HG03039 (cell line): ENCODE measurements at regions not wholly inside any gene's neighbourhood (a gene's known extent, or its start where the extent isn't known, plus 50 kb on each side); places are given as distances from the start of the nearest gene placed in this dataset.
"Not testable (repeated sequence)": the region's sequence is repeated elsewhere in the genome, so short reads cannot be mapped to it uniquely, and the experiment has no call there.

ENCODE experiments used
- ATAC-seq: cut with Tn5 transposase; IDR thresholded peaks from one replicate; pipeline ENCODE4 v1.9.1; 2021; ENCODE audit warnings: mild to moderate bottlenecking, moderate library complexity; ENCODE audit not compliant: unreplicated experiment

DNA sequence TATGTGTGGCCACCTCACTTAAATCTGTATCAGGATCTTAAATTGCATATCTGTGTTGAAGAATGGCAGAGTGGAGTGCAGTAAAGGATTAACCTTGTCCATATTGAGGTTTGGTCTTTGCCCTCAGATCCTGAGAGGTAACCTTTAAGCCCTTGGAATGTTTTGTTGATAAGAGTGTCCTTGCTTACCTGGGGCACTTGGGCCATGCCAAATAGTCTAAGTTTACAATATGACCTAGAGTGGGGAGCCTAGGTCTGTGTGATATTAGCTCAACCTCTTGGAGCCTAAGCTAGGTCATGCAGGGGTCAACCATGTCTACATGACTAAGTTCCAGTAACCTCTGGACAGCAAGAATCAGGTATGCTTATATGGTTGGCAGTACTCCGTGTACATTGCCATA is 792.5 kb downstream of the DIAPH3 start:
- no peak for ATAC-seq

DNA sequence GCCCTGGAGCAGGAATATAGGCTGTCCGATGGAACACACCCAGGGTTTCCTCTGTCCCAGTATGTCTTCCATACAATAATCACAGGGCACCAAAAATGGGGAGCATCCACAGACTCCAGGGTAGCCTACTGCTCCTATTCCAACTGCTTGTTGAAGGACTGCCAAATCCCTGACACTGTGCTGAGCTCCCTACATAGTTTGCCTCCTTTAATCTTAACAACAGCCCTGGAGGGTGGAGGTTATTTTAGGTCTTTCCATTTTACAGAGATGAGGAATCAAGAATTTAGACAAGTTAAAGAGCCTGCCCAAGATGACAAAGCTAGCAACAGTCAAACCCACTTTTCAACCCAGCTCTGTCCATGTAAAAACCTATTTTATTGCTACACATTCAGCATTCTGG is 790.4 kb downstream of the DIAPH3 start:
- ATAC-seq: no peak

DNA sequence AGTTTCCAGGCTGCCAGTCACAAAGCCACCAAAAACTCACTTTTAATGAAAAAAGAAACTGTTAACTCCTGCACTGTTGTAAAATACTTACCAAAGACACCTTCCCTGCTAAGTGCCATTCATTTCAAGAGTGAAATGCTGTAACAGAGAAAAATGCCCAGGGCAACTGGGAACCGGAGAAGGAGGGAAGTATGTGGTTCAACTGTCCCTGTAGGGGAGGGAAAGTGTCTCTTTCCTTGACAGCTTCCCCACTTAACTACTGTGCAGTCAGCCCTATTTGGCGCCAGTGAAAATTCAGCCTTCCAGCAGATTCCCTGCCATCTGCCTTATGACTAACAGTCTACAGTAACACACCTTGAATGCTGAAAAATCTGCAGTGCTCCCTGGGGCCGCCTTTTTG is 789.0 kb downstream of the DIAPH3 start:
- ATAC-seq: no peak

DNA sequence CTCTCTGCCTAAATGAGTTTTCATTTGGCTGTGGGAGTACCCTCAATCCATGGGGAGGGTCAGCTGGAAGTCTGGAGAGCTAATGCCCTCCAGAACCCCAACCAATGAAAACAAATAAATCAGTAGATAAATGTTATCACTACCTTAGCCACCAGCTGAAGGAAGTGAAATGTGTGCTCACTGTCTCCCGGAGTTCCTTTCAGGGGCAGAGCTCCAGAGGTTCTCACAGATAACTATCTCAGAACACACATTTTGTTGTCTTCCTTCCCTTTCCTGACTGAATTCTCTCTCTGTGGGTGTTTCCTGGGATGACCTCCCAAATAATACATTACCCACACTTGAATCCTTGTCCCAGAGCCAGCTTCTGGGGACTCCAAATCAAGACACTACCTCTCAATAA is 779.6 kb downstream of the DIAPH3 start:
- no peak for ATAC-seq

DNA sequence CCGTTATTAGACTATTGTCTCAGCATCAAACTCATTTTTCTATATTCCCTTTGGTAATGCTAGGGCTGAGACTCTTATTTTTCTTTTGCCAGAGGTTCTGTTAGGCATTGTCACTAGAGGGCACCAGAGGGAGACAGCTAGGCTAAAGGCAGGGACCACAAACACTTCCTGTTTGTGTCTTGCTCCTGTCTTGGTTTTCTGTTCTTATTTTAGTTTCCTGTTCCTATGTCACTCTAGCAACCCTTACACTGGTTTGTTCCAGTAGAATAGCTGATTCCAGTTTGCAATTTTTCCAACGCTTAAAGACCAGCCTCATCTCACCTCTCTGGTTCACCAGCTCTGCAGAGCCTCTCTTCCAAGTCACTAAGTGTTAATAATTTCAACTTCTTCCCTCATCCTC is 772.0 kb downstream of the DIAPH3 start:
- ATAC-seq: peak; percentile 98

DNA sequence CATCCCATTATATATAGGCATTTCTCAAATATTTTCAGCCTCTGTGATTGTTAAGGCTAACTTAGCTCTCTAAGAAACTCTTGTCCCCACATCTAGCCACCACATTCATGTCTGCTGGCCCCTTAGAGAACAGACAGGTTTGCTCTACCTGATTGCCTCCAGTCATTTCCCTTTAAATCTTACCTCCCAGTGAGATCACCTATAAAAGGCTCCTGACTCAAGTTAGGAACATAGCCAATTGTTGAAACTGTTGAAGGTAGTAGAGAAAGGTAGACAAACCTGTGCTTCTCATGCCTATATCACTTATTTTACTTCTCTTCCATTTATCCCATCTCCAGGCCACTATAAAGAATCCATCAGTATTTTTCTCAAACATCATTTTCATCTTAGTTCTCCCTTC is 771.4 kb downstream of the DIAPH3 start:
- no peak for ATAC-seq

DNA sequence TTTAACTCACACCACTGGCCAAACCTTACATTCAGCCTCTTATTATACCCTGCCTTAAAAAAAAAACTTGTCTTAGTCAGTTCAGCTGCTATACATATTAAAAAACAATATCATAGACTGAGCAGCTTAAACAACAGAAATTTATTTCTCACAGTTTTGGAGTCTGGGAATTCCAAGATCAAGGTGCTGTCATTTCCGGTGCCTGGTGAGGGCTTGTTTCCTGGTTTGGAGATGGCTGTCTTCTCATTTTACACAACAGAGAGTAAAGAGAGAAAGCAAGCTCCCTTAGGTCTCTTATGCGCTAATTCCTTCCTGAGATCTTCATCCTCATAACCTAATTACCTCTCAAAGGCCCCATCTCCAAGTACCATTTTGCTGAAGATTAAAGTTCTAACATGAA is 769.2 kb downstream of the DIAPH3 start:
- ATAC-seq: no peak

DNA sequence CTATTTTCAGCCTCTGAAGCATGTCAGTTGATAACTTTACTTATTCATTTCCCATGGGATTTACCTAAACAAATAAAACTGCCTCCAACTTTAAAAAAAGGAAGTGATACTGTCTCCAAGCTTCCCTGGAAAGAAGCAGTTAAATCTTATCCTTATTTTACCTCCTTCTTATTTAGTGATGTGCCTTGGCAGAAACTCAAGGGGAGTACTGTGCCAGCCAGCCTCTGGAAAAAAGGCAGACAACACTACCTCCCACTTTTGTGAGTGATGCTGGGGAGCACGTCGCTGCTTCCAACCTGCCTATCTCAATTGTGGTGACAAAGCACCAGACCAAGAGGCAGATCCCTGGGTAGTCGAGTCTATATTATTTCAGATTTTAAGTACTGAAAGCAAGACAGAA is 765.6 kb downstream of the DIAPH3 start:
- ATAC-seq: no peak

DNA sequence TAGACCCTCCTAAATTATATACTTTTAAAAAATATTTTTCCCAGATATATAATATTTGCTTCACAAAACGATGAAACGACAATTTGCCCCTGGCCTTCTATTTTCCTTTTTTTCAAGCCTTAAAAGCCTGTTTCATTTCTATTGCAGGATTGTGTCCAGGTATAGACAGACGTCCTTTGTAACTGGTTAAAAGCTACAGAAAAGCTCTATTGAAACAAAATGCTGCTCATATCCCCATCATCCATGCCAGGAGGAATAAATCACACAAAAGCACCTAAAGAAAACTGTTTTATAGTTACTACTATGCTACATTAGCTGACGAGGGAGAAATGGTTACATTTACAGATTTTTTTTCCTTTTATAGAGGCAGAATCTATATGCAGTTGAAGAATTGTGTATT is 765.1 kb downstream of the DIAPH3 start:
- no peak for ATAC-seq

DNA sequence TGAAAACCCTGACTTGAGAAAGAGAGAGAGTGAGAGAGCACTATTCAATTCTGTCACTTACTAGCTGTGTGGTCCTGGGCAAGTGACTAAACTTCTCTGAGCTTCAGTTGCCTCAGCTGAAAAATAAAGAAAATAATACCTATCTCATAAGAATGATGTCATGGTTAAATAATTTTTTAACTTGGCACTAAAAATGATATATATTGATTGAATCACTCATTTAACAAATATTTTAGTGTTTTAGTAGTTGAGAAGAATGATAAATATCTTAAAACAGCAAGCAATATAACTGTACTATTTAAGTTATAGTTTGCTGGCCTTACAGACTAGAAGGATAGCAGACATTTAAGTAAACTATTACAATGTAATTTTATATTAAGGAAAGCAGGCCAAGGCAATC is 764.2 kb downstream of the DIAPH3 start:
- ATAC-seq: no peak

DNA sequence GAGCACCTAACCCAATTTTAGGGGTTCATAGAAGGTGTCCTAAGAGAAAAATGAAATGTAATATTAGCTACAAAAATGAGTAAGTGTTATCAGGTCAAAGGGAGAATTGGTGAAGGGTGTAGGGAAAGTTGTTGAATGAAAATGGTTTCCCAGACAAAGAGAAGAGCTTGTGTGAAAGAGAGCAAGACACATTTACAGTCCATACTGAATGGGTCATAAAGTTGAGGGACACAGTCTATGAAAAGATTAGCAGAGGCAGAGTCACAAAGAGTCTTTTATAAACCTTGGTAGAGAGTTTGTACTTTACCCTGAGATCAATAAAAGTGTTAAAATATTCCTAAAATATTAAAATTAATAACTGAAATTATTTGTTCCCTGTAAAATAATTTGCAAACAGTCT is 759.4 kb downstream of the DIAPH3 start:
- ATAC-seq: no peak

DNA sequence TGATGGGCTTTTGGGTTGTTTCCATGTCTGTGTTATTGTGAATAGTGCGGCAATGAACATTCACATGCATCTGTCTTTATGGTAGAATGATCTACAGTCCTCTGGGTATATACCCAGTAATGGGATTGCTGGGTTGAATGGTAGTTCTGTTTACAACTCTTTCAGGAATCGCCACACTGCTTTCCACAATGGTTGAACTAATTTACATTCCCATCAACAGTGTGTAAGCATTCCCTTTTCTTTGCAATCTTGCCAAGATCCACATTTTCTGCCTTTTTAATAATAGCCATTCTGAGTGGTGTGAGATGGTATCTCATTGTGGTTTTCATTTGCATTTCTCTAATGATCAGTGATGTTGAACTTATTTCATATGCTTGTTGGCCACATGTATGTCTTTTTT is 756.5 kb downstream of the DIAPH3 start:
- ATAC-seq: not testable (repeated sequence)

DNA sequence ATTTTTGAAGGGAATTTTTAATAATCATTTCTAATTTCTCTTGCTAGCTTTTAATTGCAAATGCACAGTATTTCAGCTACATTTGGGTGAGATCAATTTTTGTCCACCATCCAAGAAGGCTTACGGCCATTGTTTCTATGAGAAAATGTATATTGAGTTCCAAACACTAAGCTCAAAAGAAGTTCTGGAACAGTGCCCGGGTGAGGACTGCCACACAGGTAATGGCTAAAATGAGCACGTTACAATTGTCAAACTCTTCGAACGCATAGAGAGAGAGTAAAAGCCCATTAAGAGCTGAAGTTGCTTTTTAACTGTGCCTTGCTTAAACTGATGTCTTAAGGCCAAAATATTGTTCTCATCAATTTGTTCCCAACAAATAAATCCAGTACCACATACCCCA is 755.0 kb downstream of the DIAPH3 start:
- ATAC-seq: no peak

DNA sequence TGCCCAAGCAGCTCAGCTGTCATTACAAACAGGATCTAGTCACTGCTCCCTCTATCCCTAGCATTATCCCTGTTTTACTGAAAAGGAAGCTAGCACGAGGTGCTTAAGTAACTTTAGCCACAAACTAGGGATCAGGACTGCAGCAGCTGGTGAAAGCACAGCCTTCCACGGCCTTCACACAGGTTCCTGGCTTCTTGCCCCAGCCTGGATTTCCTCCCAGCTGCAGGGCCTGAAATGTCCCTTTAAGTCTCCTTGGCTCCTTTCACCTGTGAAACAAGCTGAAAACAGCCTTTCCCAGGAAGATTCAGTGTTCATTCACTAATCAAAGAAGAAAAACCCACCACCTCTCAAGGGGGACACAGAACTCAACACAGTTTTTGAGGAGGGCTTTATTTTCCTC is 754.5 kb downstream of the DIAPH3 start:
- no peak for ATAC-seq

DNA sequence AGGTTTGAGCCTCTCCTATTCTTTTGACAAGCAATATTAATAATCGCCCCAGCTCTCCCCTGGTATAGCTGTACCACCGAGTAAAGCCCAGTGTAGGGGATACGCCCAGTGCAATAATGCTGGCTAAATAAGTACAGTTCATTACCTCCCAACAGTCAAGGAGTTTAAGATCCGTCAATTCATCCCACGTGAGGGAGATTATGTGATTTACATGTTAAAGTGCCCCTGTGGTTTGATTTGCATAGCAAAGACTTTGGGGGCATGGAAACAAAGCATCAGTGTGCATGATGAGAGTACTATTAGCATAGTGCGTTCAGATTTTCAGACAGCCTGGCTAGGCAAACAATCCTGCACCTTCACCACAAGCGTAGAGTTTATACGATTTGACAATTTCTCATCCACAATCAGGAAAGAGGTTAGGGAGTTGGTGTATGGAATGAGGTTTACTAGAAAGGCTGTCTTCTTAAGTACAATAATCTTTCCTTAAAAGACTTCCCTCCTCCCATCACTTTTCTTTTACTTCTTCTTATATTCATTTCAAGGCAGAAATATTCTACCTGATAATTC is 754.0 kb downstream of the DIAPH3 start:
- ATAC-seq: no peak

DNA sequence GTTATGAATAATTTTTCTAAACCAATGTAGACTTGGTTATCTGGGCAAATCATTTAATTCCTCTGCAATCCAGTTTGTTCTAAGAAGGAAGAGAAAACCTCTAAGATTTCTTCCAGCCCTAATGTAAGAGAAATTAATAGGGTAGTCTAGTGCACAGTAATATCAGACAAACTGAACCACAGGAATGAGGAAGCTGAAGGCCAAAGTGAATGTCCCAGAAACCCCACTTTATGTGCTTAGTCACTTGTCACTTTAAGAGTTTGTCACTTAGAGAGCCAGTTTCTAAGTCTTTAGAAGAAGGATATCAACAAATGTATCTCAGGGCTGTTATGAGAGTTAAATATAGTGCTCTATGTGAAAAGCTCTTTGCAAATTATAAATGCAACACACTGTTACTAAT is 750.6 kb downstream of the DIAPH3 start:
- peak; percentile 91 for ATAC-seq

DNA sequence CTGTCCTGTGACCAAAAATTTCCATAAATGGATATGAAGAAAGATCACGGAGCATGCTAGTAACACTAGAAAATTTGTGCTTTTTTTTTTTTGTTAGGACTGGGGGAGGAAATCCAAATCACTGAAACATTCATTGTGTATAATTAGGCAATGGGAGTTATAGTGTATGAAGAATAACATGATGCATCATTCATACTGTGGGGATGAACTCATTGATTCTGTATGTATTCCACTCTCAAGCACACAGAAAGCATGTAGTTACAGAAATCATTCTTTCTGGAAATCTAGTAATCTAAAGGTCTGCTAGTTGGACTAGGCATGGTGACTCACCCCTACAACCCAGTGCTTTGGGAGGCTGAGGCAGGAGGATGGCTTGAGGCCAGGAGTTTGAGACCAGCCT is 749.7 kb downstream of the DIAPH3 start:
- no peak for ATAC-seq

DNA sequence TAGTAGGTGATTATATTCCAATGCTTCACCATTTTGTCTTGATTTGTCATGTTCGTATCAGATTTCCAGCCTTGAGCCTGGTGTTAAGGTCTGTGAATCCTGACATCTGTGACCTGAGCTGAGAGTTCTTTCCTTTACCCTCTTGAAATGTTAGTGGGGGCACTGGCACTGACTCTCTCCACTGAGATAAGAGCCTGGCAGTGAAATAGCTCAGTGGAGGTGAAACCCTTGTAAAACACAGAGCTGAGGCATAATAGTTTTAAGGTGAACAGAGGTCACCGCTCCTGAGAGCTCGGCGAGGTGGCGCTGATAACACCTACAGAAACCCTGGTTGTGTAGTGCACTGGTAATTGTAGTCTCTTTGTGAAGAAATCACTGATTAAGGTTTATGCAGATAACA is 748.2 kb downstream of the DIAPH3 start:
- no peak for ATAC-seq

DNA sequence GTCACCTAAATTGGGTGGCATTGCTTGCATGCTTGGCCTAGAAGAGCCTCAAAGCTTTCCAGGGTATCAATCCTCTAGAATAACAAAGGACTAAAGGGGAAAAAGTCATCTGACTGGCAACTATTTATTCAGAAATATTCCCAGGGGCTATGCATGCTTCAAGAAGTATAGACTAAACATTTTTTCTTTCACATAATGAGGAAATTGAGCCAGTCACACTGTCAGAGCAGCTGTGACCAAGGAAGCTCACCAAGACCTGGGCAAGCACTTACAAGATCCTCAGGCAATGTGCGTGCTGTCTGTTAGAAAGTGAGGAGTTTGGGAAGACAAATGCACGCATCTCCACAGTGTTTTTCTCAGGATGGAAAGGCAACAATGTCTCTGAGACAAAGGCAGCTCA is 747.2 kb downstream of the DIAPH3 start:
- ATAC-seq: no peak

DNA sequence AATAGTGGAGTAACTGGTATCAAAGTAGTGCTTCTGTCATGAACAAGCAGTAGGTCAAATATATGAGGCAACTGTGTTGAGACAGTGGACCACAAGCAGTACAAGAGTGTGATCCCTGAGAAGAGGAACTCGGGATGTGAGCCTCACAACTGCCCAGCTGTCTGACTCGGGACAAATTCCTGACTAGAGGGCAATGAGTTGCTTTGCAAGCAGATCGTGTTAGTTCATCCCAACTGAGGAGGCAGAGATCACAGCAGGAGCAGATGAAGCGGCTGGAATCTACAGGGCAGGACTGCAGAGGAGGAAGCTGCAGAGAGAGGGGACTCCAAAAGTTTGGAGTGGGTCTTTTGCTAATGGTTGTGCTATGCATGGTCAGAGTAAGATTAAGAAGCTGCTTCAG is 741.1 kb downstream of the DIAPH3 start:
- ATAC-seq: no peak

DNA sequence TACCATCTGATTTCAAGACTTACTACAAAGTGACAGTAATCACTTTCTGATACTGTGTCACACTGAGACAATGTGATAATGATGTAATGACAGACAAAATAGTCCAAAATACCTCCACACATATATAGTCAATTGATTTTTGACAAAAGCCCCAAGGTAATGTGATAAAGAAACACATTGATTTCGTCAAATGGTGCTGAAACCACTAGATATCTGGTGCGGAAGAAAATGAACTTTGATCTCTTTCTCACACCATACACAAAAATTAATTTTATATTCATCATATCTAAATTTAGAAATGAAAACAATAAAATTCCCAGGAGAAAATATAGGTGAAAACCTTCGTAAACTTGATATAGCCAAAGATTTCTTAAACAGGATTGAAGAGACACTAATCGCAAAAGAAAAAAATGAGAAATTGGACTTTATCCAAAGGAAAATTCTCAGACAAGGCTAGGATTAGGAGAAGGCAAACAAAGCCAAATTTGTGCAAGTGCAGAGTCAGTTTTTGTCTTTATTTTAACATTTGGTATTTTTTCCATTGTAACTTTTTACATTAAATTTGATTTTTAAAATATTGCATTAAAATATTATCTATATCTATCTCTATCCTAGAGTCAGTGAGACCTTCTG is 739.9 kb downstream of the DIAPH3 start:
- no peak for ATAC-seq

DNA sequence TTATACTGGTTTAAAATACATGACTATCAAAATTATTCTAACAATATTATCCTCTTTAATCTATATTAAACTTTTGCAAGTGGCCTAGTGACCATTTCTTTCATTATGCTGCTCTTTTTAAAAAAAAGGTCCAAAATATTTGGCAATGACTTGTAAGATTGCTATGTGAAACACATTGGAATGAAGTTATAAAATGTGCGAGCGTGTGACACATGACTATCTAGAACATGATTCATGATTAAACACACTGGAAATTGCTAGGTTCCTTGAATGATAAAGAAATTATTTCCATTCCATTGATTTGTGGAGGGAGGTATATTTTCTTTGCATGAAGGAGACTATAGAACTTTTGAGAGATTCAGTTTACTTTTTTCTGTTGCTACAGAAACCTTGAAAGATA is 739.1 kb downstream of the DIAPH3 start:
- no peak for ATAC-seq

DNA sequence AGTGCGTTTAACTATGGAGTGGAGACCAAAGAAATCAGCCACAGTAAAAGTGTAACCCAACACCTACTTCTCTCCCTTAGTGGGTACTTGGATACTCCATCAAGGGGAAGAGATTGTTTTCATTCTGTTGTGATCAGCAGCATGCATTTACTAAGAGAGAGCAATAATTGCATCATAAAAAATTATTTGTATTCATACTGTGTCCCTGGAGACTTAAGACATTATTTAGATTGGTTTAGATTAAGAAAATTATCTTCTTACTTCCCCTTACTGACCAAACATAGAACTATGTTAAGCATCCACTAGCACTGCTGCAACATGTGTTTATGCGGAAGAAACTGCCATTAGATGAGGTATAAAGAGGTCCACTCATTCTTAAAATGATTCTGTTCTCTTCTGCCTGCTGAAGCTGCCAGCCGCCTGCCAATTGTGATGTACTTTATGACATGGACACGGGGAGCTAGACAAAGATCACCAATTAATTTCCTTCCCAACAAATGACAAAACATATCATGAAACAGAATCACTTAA is 738.5 kb downstream of the DIAPH3 start:
- no peak for ATAC-seq
